ENCODE measurements at regions not wholly inside any gene's neighbourhood (a gene's known extent, or its start where the extent isn't known, plus 50 kb on each side); places are given as distances from the start of the nearest gene placed in this dataset.

DNA sequence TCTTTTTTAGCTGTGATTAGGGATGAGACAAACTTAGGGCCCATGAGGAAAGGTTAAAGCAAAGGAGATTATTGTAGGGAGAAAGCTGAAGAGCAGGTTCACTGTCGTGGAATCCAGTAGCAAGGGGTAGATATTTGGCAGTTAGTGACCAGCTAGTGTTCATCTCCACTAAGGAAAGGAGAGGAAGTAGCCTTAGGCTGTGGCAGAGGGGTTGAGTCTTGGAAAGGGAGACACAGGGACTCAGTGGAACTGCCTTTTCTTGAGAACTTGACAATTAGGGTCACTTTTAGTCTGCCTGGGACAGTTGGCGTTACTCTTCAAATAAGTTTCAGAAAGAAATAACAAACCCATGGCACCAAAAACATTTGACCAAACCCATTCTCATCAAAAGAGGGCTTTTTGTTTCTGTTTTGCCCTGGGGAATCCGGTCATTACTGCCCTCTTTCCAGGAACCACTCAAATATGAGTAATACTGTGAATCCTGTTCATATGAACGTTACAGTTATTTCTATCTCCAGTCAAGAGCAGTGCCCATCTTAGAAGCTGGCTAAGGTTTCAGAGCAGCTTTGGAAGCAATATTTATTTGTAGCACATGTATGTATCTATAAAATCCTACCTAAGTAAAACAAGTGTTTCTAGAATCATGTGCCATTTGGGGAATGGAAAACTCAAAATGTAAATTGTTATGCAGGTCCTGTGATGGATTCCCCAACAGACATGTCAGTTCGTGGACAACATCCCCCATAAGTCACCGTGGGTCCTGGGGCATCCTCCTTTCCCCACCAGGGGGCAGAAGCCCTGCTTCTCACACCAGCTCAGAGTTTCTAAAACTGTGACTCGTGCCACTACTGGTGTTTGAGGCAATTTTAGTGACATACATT, 77.3 kb upstream of the PHLPP1 start:
- Histone ChIP-seq H3K27ac (no peak overlapping the region), H3K4me3 (no peak overlapping the region), H3K9me3 (ENCODE audit: low read depth) (no peaks in the 10 kb centered on the region), H3K4me1 (ENCODE audit: insufficient read depth) (no peaks in the 10 kb centered on the region), H3K27me3 (no peaks in the 10 kb centered on the region), H3K4me2 (no peak overlapping the region), H3K9me2 (replicated peaks; ENCODE audit: insufficient read depth) (no peaks in the 10 kb centered on the region), H2AFZ (no peak overlapping the region), H3K36me3 (replicated peaks; ENCODE audit: insufficient read depth, low read depth) (no peaks in the 10 kb centered on the region), H4K20me1 (ENCODE audit: insufficient read depth, poor library complexity, severe bottlenecking) (no peaks in the 10 kb centered on the region), H3K79me2 (no peaks in the 10 kb centered on the region)
- no peak for DNase-seq (ENCODE audit: low spot score)
- TF ChIP-seq EZH2 (IDR thresholded peaks at IDR 0.05; ENCODE audit: borderline replicate concordance) (no peak), EZH2phosphoT487 (IDR thresholded peaks at IDR 0.05; ENCODE audit: low read depth, severe bottlenecking, unreplicated experiment) (no peak)
- TF ChIP-seq, protein P1, sequence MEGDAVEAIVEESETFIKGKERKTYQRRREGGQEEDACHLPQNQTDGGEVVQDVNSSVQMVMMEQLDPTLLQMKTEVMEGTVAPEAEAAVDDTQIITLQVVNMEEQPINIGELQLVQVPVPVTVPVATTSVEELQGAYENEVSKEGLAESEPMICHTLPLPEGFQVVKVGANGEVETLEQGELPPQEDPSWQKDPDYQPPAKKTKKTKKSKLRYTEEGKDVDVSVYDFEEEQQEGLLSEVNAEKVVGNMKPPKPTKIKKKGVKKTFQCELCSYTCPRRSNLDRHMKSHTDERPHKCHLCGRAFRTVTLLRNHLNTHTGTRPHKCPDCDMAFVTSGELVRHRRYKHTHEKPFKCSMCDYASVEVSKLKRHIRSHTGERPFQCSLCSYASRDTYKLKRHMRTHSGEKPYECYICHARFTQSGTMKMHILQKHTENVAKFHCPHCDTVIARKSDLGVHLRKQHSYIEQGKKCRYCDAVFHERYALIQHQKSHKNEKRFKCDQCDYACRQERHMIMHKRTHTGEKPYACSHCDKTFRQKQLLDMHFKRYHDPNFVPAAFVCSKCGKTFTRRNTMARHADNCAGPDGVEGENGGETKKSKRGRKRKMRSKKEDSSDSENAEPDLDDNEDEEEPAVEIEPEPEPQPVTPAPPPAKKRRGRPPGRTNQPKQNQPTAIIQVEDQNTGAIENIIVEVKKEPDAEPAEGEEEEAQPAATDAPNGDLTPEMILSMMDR (IDR thresholded peaks at IDR 0.05; ENCODE audit: poor library complexity) = peak; percentile 27
- WGBS (ENCODE audit: low lambda C conversion rate, missing lambda C conversion rate) = 65% methylated on average over 7 of the region's 7 CpGs

DNA sequence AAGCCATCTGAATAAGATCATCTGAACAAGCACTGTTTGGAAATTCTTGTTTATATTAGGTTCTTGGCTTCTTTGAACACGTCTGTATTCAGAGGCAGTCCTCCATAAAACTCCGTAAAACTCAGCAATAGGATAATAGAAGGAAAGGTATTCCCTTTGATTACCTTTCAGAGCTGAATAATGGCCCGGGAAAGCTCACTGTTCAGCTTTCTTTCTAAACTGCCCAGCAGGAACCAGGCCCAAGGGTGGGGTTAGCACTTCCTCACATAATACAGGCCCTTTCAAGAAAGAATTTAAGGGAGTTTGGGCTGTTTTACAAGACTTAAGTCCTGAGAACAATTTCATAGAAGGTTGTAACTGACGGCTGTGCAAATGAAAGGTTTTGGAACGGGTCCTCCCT, 72.2 kb upstream of the PHLPP1 start:
- Histone ChIP-seq H3K4me3 (no peak overlapping the region), H3K4me2 (peak overlapping the region; percentile 32), H3K79me2 (no peaks in the 10 kb centered on the region), H3K9me3 (ENCODE audit: low read depth) (no peaks in the 10 kb centered on the region), H2AFZ (peak overlapping the region; percentile 45), H3K36me3 (replicated peaks; ENCODE audit: insufficient read depth, low read depth) (no peaks in the 10 kb centered on the region), H4K20me1 (ENCODE audit: insufficient read depth, poor library complexity, severe bottlenecking) (no peaks in the 10 kb centered on the region), H3K9me2 (replicated peaks; ENCODE audit: insufficient read depth) (no peaks in the 10 kb centered on the region), H3K27me3 (no peaks in the 10 kb centered on the region), H3K27ac (peak overlapping the region; percentile 3), H3K4me1 (ENCODE audit: insufficient read depth) (peaks cover 3% of the 10 kb centered on the region)
- WGBS (ENCODE audit: low lambda C conversion rate, missing lambda C conversion rate) = 34% methylated on average over 5 of the region's 5 CpGs
- no peak for DNase-seq (ENCODE audit: low spot score)
- TF ChIP-seq EZH2phosphoT487 (IDR thresholded peaks at IDR 0.05; ENCODE audit: low read depth, severe bottlenecking, unreplicated experiment) (no peak), EZH2 (IDR thresholded peaks at IDR 0.05; ENCODE audit: borderline replicate concordance) (no peak)
- TF ChIP-seq, protein P1 (IDR thresholded peaks at IDR 0.05; ENCODE audit: poor library complexity) = no peak

DNA sequence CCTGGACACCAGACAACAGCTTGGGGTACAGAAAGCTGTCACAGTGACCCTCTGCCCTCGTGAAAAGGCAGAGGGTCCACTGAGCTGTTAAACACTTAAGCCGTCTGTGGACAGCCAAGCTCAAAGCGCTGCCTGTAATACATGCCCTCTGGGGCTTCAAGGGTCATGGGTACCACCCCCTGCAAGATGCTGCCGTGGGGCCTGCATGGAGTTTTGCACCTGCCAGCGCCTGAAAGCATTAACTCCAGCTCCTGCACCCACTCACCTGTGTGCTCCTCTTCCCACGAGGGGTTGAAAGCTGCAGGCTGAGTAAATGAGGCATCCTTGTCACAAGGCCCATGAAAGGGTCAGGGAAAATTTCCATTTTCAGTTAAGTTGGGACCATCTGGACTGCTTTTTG, 70.6 kb upstream of the PHLPP1 start:
- no peaks in the 10 kb centered on the region for H3K27me3 ChIP-seq
- H3K4me1 ChIP-seq (ENCODE audit: insufficient read depth) = peaks cover 3% of the 10 kb centered on the region
- H3K9me3 ChIP-seq (ENCODE audit: low read depth) = no peaks in the 10 kb centered on the region
- no peaks in the 10 kb centered on the region for H3K36me3 ChIP-seq (replicated peaks; ENCODE audit: insufficient read depth, low read depth)
- WGBS (ENCODE audit: low lambda C conversion rate, missing lambda C conversion rate) = 82% methylated on average over 6 of the region's 6 CpGs
- no peak overlapping the region for H3K27ac ChIP-seq
- no peak for DNase-seq (ENCODE audit: low spot score)
- no peaks in the 10 kb centered on the region for H3K9me2 ChIP-seq (replicated peaks; ENCODE audit: insufficient read depth)
- H3K4me2 ChIP-seq = no peak overlapping the region
- H2AFZ ChIP-seq = no peak overlapping the region
- H3K4me3 ChIP-seq = no peak overlapping the region
- TF ChIP-seq EZH2phosphoT487 (IDR thresholded peaks at IDR 0.05; ENCODE audit: low read depth, severe bottlenecking, unreplicated experiment) (no peak), EZH2 (IDR thresholded peaks at IDR 0.05; ENCODE audit: borderline replicate concordance) (no peak)
- TF ChIP-seq, protein P1 (IDR thresholded peaks at IDR 0.05; ENCODE audit: poor library complexity) = no peak
- no peaks in the 10 kb centered on the region for H4K20me1 ChIP-seq (ENCODE audit: insufficient read depth, poor library complexity, severe bottlenecking)
- H3K79me2 ChIP-seq = no peaks in the 10 kb centered on the region

Measured in hepatocyte (in vitro differentiated cells).